Hippocampal formation (tissue), 2 donors: ENCODE measurements at regions not wholly inside any gene's neighbourhood (a gene's known extent, or its start where the extent isn't known, plus 50 kb on each side); places are given as distances from the start of the nearest gene placed in this dataset.
"Not testable (repeated sequence)": the region's sequence is repeated elsewhere in the genome, so short reads cannot be mapped to it uniquely, and the experiment has no call there.

Experiments
- DNase-seq, 2 donors: peaks; one replicate each; lab custom pipeline; 2025; lab: John Stamatoyannopoulos, UW

GRCh38 chr10:8338177-8338766 is 283.8 kb downstream of the GATA3 start:
- no peak for DNase-seq

GRCh38 chr10:8344756-8345155 is 290.3 kb downstream of the GATA3 start:
- DNase-seq = no peak

- no peak for DNase-seq
Observed at GRCh38 chr10:8346861-8347260, 292.4 kb downstream of the GATA3 start.

- not testable (repeated sequence) for DNase-seq
Observed at GRCh38 chr10:8347614-8348013, 293.1 kb downstream of the GATA3 start.

GRCh38 chr10:8349610-8350249 is 295.2 kb downstream of the GATA3 start:
- no peak for DNase-seq

GRCh38 chr10:8350250-8350967 is 295.9 kb downstream of the GATA3 start:
- DNase-seq = no peak

GRCh38 chr10:8352171-8353075 is 297.9 kb downstream of the GATA3 start:
- no peak for DNase-seq

- DNase-seq = no peak
Observed at GRCh38 chr10:8356283-8356682, 301.8 kb downstream of the GATA3 start.

- no peak for DNase-seq
Observed at GRCh38 chr10:8359467-8359866, 305.0 kb downstream of the GATA3 start.

GRCh38 chr10:8360365-8360764 is 305.9 kb downstream of the GATA3 start:
- DNase-seq = no peak

GRCh38 chr10:8360814-8361509 is 306.5 kb downstream of the GATA3 start:
- DNase-seq = no peak

GRCh38 chr10:8361510-8361844 is 307.0 kb downstream of the GATA3 start:
- no peak for DNase-seq

GRCh38 chr10:8365935-8366911 is 311.7 kb downstream of the GATA3 start:
- DNase-seq = no peak

- not testable (repeated sequence) for DNase-seq
Observed at GRCh38 chr10:8367672-8368411, 313.4 kb downstream of the GATA3 start.

- DNase-seq = no peak
Observed at GRCh38 chr10:8369666-8370065, 315.2 kb downstream of the GATA3 start.

GRCh38 chr10:8374334-8374733 is 319.8 kb downstream of the GATA3 start:
- DNase-seq = no peak

GRCh38 chr10:8375137-8375536 is 320.6 kb downstream of the GATA3 start:
- no peak for DNase-seq

- DNase-seq = no peak
Observed at GRCh38 chr10:8378198-8378983, 323.9 kb downstream of the GATA3 start.
